Fibroblast of lung (primary cell): ENCODE measurements at regions not wholly inside any gene's neighbourhood (a gene's known extent, or its start where the extent isn't known, plus 50 kb on each side); places are given as distances from the start of the nearest gene placed in this dataset.

Source experiments
- DNase-seq, 2 donors: peaks; one replicate each; pipeline versions ENCODE4 v3.0.0 to v3.0.0-alpha.2; 2010; ENCODE audit warnings: low read depth in 2 of 2
- H2AFZ ChIP-seq: 2 replicates; pipeline ENCODE4 v1.5.1; 2012; ENCODE audit warnings: low read length, control low read depth, inconsistent platforms
- H3K27ac ChIP-seq: 2 replicates; pipeline ENCODE4 v1.5.1; 2011; ENCODE audit warnings: low read length, control low read depth; ENCODE audit not compliant: insufficient read depth
- H3K27me3 ChIP-seq: 2 replicates; pipeline ENCODE4 v1.5.1; 2011; ENCODE audit warnings: mild to moderate bottlenecking, low read length; ENCODE audit not compliant: control insufficient read depth, insufficient read depth
- H3K36me3 ChIP-seq: 2 replicates; pipeline ENCODE4 v1.5.1; 2011; ENCODE audit warnings: low read length; ENCODE audit not compliant: control insufficient read depth, insufficient read depth
- H3K4me1 ChIP-seq: 2 replicates; pipeline ENCODE4 v1.5.1; 2011; ENCODE audit warnings: low read length; ENCODE audit not compliant: control insufficient read depth, insufficient read depth; ENCODE audit errors: extremely low read depth
- H3K4me2 ChIP-seq: 2 replicates; pipeline ENCODE4 v1.5.1; 2011; ENCODE audit warnings: low read length, control low read depth; ENCODE audit not compliant: insufficient read depth; ENCODE audit errors: extremely low read depth
- H3K4me3 ChIP-seq, 4 experiments: fragments of 200-600 bp in 1 of 4; sonication (generic) in 1 of 4; replicated peaks in 1 of 4; 2 replicates each; pipeline ENCODE4 v1.5.1; 2011 to 2016; ENCODE audit warnings: low read length in 4 of 4, low read depth in 3 of 4, mild to moderate bottlenecking in 3 of 4, control low read depth in 2 of 4, inconsistent platforms in 1 of 4, mixed read lengths in 1 of 4; ENCODE audit not compliant: insufficient read depth in 1 of 4; ENCODE audit errors: control extremely low read depth in 1 of 4
- H3K79me2 ChIP-seq: 2 replicates; pipeline ENCODE4 v1.5.1; 2012; ENCODE audit warnings: mild to moderate bottlenecking, low read length, inconsistent platforms; ENCODE audit not compliant: control insufficient read depth, insufficient read depth
- H3K9ac ChIP-seq: 2 replicates; pipeline ENCODE4 v1.5.1; 2011; ENCODE audit warnings: mild to moderate bottlenecking, low read length, control low read depth; ENCODE audit not compliant: insufficient read depth
- H3K9me3 ChIP-seq: 2 replicates; pipeline ENCODE4 v1.5.1; 2012; ENCODE audit warnings: low read depth, low read length; ENCODE audit not compliant: control insufficient read depth, insufficient read depth
- H4K20me1 ChIP-seq: 2 replicates; pipeline ENCODE4 v1.5.1; 2011; ENCODE audit warnings: low read length; ENCODE audit not compliant: control insufficient read depth, insufficient read depth; ENCODE audit errors: extremely low read depth
- EZH2 ChIP-seq: IDR thresholded peaks from 2 replicates; pipeline ENCODE4 v1.5.1; 2012; ENCODE audit warnings: low read length, control low read depth, mild to moderate bottlenecking; ENCODE audit errors: missing control alignments
- TF ChIP-seq, protein P1 (sequence below), 2 donors: IDR thresholded peaks in 1 of 2; conservative IDR thresholded peaks in 1 of 2; 1 replicate in 1 of 2; 2 replicates in 1 of 2; pipeline ENCODE4 v1.5.1; 2011 to 2012; ENCODE audit warnings: low read length in 2 of 2, control low read depth in 1 of 2, inconsistent platforms in 1 of 2, low read depth in 1 of 2, mild to moderate bottlenecking in 1 of 2

DNA sequence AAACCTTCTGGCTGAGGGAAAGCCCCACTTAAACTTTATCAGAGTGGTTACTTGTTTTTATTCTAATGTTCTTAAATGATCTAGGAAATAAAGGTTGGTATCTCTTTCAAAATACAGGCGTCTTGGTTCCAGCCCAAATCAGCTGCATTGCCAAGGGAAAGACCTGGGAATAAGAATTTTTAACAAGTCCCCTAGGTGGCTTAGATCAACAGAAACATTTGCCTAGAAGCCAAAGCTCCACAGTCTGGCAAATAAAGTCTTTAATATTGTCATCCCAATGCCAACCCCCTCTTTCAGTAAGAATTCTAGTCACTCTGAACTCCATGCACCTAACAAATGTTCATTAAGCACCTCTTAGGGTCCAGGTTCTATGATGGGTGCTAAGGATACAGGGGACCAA lies 66.8 kb downstream of the ARL6IP4 start:
- TF ChIP-seq, protein P1, sequence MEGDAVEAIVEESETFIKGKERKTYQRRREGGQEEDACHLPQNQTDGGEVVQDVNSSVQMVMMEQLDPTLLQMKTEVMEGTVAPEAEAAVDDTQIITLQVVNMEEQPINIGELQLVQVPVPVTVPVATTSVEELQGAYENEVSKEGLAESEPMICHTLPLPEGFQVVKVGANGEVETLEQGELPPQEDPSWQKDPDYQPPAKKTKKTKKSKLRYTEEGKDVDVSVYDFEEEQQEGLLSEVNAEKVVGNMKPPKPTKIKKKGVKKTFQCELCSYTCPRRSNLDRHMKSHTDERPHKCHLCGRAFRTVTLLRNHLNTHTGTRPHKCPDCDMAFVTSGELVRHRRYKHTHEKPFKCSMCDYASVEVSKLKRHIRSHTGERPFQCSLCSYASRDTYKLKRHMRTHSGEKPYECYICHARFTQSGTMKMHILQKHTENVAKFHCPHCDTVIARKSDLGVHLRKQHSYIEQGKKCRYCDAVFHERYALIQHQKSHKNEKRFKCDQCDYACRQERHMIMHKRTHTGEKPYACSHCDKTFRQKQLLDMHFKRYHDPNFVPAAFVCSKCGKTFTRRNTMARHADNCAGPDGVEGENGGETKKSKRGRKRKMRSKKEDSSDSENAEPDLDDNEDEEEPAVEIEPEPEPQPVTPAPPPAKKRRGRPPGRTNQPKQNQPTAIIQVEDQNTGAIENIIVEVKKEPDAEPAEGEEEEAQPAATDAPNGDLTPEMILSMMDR (conservative IDR thresholded peaks at IDR 0.05 in 1 of 2, IDR thresholded peaks at IDR 0.05 in 1 of 2; ENCODE audit: low read depth in 1 of 2, low read length in 2 of 2), result no peak
- no peak for TF ChIP-seq EZH2
- Histone ChIP-seq H3K9me3 (no peaks in the 10 kb centered on the region), H2AFZ (no peak overlapping the region), H3K4me1 (peaks cover 20% of the 10 kb centered on the region), H3K4me2 (no peak overlapping the region), H3K9ac (no peak overlapping the region), H3K27ac (no peak overlapping the region), H4K20me1 (no peaks in the 10 kb centered on the region), H3K36me3 (no peaks in the 10 kb centered on the region), H3K79me2 (no peaks in the 10 kb centered on the region), H3K27me3 (no peaks in the 10 kb centered on the region), H3K4me3 (no peak overlapping the region)
- DNase-seq, result no peak

DNA sequence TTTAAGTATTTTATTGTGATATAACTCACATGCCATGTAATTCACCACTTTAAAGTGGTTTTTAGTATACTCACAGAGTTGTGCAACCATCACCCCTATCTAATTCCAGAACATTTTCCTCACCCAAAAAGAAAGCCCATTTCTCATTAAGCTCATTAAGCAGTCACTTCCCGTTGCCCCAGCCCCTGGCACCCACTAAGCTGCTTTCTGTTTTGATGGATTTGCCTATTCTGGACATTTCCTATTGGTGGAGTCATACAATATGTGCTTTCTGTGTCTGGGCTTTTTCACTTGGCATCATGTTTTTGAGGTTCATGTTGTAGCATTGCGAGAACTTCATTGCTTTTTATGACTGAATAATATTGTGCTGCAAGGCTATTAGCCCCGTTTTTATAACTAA lies 66.0 kb downstream of the ARL6IP4 start:
- H3K27me3 ChIP-seq, result no peaks in the 10 kb centered on the region
- H3K4me1 ChIP-seq, result peaks cover 25% of the 10 kb centered on the region
- no peaks in the 10 kb centered on the region for H3K9me3 ChIP-seq
- H3K79me2 ChIP-seq, result no peaks in the 10 kb centered on the region
- DNase-seq, result no peak
- no peak overlapping the region for H3K27ac ChIP-seq
- no peak for TF ChIP-seq EZH2
- TF ChIP-seq, protein P1 (conservative IDR thresholded peaks at IDR 0.05 in 1 of 2, IDR thresholded peaks at IDR 0.05 in 1 of 2; ENCODE audit: low read depth in 1 of 2, low read length in 2 of 2), result no peak
- H3K4me2 ChIP-seq, result no peak overlapping the region
- no peak overlapping the region for H3K9ac ChIP-seq
- H3K36me3 ChIP-seq, result no peaks in the 10 kb centered on the region
- H3K4me3 ChIP-seq, result no peak overlapping the region
- H2AFZ ChIP-seq, result no peak overlapping the region
- H4K20me1 ChIP-seq, result no peaks in the 10 kb centered on the region

DNA sequence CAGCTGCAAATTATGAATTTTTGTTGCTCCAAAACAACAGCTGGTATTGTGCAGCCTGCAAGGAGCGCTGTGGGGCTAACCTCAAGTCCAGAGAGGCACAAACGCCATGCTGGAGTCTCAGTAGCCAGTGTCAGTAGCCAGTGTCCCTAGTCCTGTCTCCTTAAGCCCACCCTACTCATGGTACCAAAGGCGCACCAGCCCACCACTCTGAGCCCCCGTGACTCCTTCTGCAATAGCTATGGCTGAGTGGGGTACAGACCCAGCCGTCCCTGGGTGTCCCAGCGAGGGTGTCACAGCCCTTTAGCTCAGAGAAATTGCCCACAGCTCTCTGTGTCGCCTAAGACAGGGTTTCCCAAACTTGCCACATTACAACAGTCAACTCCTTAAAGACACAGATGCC lies 65.2 kb downstream of the ARL6IP4 start:
- H3K4me1 ChIP-seq, result peaks cover 25% of the 10 kb centered on the region
- no peaks in the 10 kb centered on the region for H3K79me2 ChIP-seq
- no peak overlapping the region for H3K9ac ChIP-seq
- H3K36me3 ChIP-seq, result no peaks in the 10 kb centered on the region
- H2AFZ ChIP-seq, result no peak overlapping the region
- no peak overlapping the region for H3K4me2 ChIP-seq
- no peaks in the 10 kb centered on the region for H3K27me3 ChIP-seq
- H4K20me1 ChIP-seq, result no peaks in the 10 kb centered on the region
- no peak overlapping the region for H3K27ac ChIP-seq
- H3K4me3 ChIP-seq, result no peak overlapping the region
- H3K9me3 ChIP-seq, result no peaks in the 10 kb centered on the region
- DNase-seq, result no peak
- TF ChIP-seq, protein P1 (conservative IDR thresholded peaks at IDR 0.05 in 1 of 2, IDR thresholded peaks at IDR 0.05 in 1 of 2; ENCODE audit: low read depth in 1 of 2, low read length in 2 of 2), result no peak
- TF ChIP-seq EZH2, result no peak
